BE2C (cell line): ENCODE measurements at regions not wholly inside any gene's neighbourhood (a gene's known extent, or its start where the extent isn't known, plus 50 kb on each side); places are given as distances from the start of the nearest gene placed in this dataset.

ENCODE experiments used
- DNase-seq: peaks from one replicate; pipeline ENCODE4 v3.0.0-alpha.2; 2020
- H3K27me3 ChIP-seq: fragments of 250-450 bp; sonication (Bioruptor Pico); 2 replicates; pipeline ENCODE4 v1.5.1; 2020; ENCODE audit warnings: mild to moderate bottlenecking
- H3K36me3 ChIP-seq: fragments of 250-450 bp; sonication (Bioruptor Pico); 2 replicates; pipeline ENCODE4 v1.5.1; 2020; ENCODE audit warnings: mild to moderate bottlenecking
- H3K4me1 ChIP-seq: fragments of 250-450 bp; sonication (Bioruptor Pico); 2 replicates; pipeline ENCODE4 v1.5.1; 2020
- H3K4me3 ChIP-seq: 2 replicates; pipeline ENCODE4 v1.5.1; 2011; ENCODE audit warnings: low read depth, low read length
- H3K9me3 ChIP-seq: fragments of 250-450 bp; sonication (Bioruptor Pico); 2 replicates; pipeline ENCODE4 v1.5.1; 2020
- TF ChIP-seq, protein P1 (sequence below): IDR thresholded peaks from 2 replicates; pipeline ENCODE4 v1.5.1; 2012; ENCODE audit warnings: mild to moderate bottlenecking, low read depth, low read length

- Histone ChIP-seq H3K36me3 (peaks cover 4% of the 10 kb centered on the region; the same call in 1 of the 2 replicates), H3K4me1 (peaks cover 13% of the 10 kb centered on the region; the same call in 1 of the 2 replicates), H3K4me3 (no peak overlapping the region), H3K27me3 (no peaks in the 10 kb centered on the region), H3K9me3 (no peaks in the 10 kb centered on the region)
- DNase-seq = no peak
- TF ChIP-seq, protein P1, sequence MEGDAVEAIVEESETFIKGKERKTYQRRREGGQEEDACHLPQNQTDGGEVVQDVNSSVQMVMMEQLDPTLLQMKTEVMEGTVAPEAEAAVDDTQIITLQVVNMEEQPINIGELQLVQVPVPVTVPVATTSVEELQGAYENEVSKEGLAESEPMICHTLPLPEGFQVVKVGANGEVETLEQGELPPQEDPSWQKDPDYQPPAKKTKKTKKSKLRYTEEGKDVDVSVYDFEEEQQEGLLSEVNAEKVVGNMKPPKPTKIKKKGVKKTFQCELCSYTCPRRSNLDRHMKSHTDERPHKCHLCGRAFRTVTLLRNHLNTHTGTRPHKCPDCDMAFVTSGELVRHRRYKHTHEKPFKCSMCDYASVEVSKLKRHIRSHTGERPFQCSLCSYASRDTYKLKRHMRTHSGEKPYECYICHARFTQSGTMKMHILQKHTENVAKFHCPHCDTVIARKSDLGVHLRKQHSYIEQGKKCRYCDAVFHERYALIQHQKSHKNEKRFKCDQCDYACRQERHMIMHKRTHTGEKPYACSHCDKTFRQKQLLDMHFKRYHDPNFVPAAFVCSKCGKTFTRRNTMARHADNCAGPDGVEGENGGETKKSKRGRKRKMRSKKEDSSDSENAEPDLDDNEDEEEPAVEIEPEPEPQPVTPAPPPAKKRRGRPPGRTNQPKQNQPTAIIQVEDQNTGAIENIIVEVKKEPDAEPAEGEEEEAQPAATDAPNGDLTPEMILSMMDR = no peak
These were observed 137.8 kb downstream of the UCHL1 start for GRCh38 chr4:41394481-41394894.

DNA sequence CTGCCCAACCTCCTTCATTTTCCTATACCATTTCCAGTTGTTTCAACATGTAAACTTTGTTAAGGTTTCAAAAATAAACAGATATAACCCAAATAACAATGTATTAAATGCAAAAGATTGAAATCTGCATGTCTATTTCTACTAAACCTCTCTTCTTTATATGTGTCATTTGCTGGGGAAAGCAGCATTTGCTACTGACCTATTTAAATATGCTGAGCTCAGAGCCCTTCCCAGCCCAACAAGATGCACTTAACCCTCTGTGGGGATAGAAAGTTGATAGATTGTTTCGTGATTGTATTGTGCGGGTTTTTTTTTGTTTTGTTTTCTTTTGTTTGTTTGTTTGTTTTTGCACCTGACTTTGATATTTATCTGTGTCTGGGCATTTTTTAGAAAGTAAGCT, 139.5 kb downstream of the UCHL1 start:
- Histone ChIP-seq H3K27me3 (no peaks in the 10 kb centered on the region), H3K4me1 (peaks cover 9% of the 10 kb centered on the region; the same call in 1 of the 2 replicates), H3K36me3 (peaks cover 4% of the 10 kb centered on the region; the same call in 1 of the 2 replicates), H3K9me3 (no peaks in the 10 kb centered on the region), H3K4me3 (no peak overlapping the region)
- no peak for DNase-seq
- TF ChIP-seq, protein P1 = no peak

GRCh38 chr4:41396869-41397268, 140.1 kb downstream of the UCHL1 start:
- Histone ChIP-seq H3K27me3 (no peaks in the 10 kb centered on the region), H3K4me1 (peaks cover 9% of the 10 kb centered on the region; the same call in 1 of the 2 replicates), H3K9me3 (no peaks in the 10 kb centered on the region), H3K4me3 (no peak overlapping the region), H3K36me3 (peaks cover 4% of the 10 kb centered on the region; the same call in 1 of the 2 replicates)
- TF ChIP-seq, protein P1 = no peak
- no peak for DNase-seq

- Histone ChIP-seq H3K36me3 (no peaks in the 10 kb centered on the region), H3K9me3 (no peaks in the 10 kb centered on the region), H3K4me1 (peaks cover 9% of the 10 kb centered on the region; the same call in 1 of the 2 replicates), H3K27me3 (no peaks in the 10 kb centered on the region), H3K4me3 (no peak overlapping the region)
- DNase-seq = no peak
- TF ChIP-seq, protein P1 = no peak
These were observed 138.7 kb upstream of the LIMCH1 start for GRCh38 chr4:41399231-41399630.

- H3K36me3 ChIP-seq = no peaks in the 10 kb centered on the region
- no peaks in the 10 kb centered on the region for H3K27me3 ChIP-seq
- H3K4me3 ChIP-seq = no peak overlapping the region
- TF ChIP-seq, protein P1 = no peak
- no peaks in the 10 kb centered on the region for H3K9me3 ChIP-seq
- H3K4me1 ChIP-seq = peaks cover 9% of the 10 kb centered on the region; the same call in 1 of the 2 replicates
- DNase-seq = no peak
These were observed 137.7 kb upstream of the LIMCH1 start for GRCh38 chr4:41400296-41400695.

GRCh38 chr4:41405464-41406112, 132.4 kb upstream of the LIMCH1 start:
- H3K9me3 ChIP-seq = no peaks in the 10 kb centered on the region
- H3K4me3 ChIP-seq = no peak overlapping the region
- no peak for DNase-seq
- TF ChIP-seq, protein P1 = no peak
- H3K27me3 ChIP-seq = no peaks in the 10 kb centered on the region
- H3K36me3 ChIP-seq = peaks cover 4% of the 10 kb centered on the region
- H3K4me1 ChIP-seq = peaks cover 13% of the 10 kb centered on the region
